HEK293 (cell line): ENCODE measurements at regions not wholly inside any gene's neighbourhood (a gene's known extent, or its start where the extent isn't known, plus 50 kb on each side); places are given as distances from the start of the nearest gene placed in this dataset.

Experiments
- HOXA7 ChIP-seq: sonication (generic); formaldehyde crosslinking; IDR thresholded peaks from 2 replicates; pipeline ENCODE4 v1.8.1; 2022; ENCODE audit warnings: missing genetic modification reagents, borderline replicate concordance
- ZBTB48 ChIP-seq: fragments of 450-650 bp; formaldehyde crosslinking; IDR thresholded peaks from 2 replicates; pipeline ENCODE4 v1.5.1; 2016; ENCODE audit warnings: missing biosample characterization, missing genetic modification characterization
- ZBTB7A ChIP-seq: fragments of 450-650 bp; formaldehyde crosslinking; IDR thresholded peaks from 2 replicates; pipeline ENCODE4 v1.5.1; 2016; ENCODE audit warnings: low read depth, missing biosample characterization, missing genetic modification characterization
- ZFHX2 ChIP-seq: fragments of 450-650 bp; formaldehyde crosslinking; conservative IDR thresholded peaks from 2 replicates; pipeline ENCODE4 v1.5.1; 2016; ENCODE audit warnings: missing biosample characterization, missing genetic modification characterization
- ZFP41 ChIP-seq: fragments of 450-650 bp; formaldehyde crosslinking; IDR thresholded peaks from 2 replicates; pipeline ENCODE4 v1.5.1; 2016; ENCODE audit warnings: missing biosample characterization, missing genetic modification characterization, borderline replicate concordance
- ZIC2 ChIP-seq: fragments of 450-650 bp; formaldehyde crosslinking; IDR thresholded peaks from 2 replicates; pipeline ENCODE4 v1.5.1; 2016; ENCODE audit warnings: missing biosample characterization, missing genetic modification characterization
- ZNF274 ChIP-seq, 2 experiments: fragments of 200-500 bp in 1 of 2; fragments of 450-650 bp in 1 of 2; sonication (Bioruptor generic) in 1 of 2; formaldehyde crosslinking in 1 of 2; IDR thresholded peaks; 2 replicates each; pipeline versions ENCODE4 v1.5.1 to v1.6.1; 2014 to 2016; ENCODE audit warnings: borderline replicate concordance in 1 of 2, inconsistent platforms in 1 of 2, low read length in 1 of 2, missing biosample characterization in 1 of 2, missing genetic modification characterization in 1 of 2
- ZNF747 ChIP-seq: fragments of 450-650 bp; formaldehyde crosslinking; IDR thresholded peaks from 2 replicates; pipeline ENCODE4 v1.5.1; 2016; ENCODE audit warnings: missing biosample characterization, missing genetic modification characterization
- TF ChIP-seq, protein P1 (sequence below): fragments of 450-650 bp; formaldehyde crosslinking; IDR thresholded peaks from 2 replicates; pipeline ENCODE4 v1.5.1; 2016; ENCODE audit warnings: missing biosample characterization, missing genetic modification characterization
- TF ChIP-seq, protein P2 (sequence below): fragments of 450-650 bp; formaldehyde crosslinking; IDR thresholded peaks from 2 replicates; pipeline ENCODE4 v1.5.1; 2016; ENCODE audit warnings: missing biosample characterization, missing genetic modification characterization

- TF ChIP-seq ZBTB48 (tag by site-specific recombination) (no peak), ZFP41 (no peak), ZIC2 (tag by site-specific recombination) (no peak), HOXA7 (CRISPR knock-in tag) (no peak), ZNF274 (IDR thresholded peaks at IDR 0.05; ENCODE audit: low read length) (no peak), ZNF274 (tag by site-specific recombination; IDR thresholded peaks at IDR 0.05; ENCODE audit: borderline replicate concordance) (no peak), ZFHX2 (tag by site-specific recombination) (no peak), ZBTB7A (no peak), ZNF747 (tag by site-specific recombination) (no peak)
- TF ChIP-seq, protein P1, sequence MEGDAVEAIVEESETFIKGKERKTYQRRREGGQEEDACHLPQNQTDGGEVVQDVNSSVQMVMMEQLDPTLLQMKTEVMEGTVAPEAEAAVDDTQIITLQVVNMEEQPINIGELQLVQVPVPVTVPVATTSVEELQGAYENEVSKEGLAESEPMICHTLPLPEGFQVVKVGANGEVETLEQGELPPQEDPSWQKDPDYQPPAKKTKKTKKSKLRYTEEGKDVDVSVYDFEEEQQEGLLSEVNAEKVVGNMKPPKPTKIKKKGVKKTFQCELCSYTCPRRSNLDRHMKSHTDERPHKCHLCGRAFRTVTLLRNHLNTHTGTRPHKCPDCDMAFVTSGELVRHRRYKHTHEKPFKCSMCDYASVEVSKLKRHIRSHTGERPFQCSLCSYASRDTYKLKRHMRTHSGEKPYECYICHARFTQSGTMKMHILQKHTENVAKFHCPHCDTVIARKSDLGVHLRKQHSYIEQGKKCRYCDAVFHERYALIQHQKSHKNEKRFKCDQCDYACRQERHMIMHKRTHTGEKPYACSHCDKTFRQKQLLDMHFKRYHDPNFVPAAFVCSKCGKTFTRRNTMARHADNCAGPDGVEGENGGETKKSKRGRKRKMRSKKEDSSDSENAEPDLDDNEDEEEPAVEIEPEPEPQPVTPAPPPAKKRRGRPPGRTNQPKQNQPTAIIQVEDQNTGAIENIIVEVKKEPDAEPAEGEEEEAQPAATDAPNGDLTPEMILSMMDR (tag by site-specific recombination): no peak
- TF ChIP-seq, protein P2, sequence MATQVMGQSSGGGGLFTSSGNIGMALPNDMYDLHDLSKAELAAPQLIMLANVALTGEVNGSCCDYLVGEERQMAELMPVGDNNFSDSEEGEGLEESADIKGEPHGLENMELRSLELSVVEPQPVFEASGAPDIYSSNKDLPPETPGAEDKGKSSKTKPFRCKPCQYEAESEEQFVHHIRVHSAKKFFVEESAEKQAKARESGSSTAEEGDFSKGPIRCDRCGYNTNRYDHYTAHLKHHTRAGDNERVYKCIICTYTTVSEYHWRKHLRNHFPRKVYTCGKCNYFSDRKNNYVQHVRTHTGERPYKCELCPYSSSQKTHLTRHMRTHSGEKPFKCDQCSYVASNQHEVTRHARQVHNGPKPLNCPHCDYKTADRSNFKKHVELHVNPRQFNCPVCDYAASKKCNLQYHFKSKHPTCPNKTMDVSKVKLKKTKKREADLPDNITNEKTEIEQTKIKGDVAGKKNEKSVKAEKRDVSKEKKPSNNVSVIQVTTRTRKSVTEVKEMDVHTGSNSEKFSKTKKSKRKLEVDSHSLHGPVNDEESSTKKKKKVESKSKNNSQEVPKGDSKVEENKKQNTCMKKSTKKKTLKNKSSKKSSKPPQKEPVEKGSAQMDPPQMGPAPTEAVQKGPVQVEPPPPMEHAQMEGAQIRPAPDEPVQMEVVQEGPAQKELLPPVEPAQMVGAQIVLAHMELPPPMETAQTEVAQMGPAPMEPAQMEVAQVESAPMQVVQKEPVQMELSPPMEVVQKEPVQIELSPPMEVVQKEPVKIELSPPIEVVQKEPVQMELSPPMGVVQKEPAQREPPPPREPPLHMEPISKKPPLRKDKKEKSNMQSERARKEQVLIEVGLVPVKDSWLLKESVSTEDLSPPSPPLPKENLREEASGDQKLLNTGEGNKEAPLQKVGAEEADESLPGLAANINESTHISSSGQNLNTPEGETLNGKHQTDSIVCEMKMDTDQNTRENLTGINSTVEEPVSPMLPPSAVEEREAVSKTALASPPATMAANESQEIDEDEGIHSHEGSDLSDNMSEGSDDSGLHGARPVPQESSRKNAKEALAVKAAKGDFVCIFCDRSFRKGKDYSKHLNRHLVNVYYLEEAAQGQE: no peak
Measured at GRCh38 chr1:185487936-185488335, 170.9 kb upstream of the IVNS1ABP start.
